Keratinocyte (primary cell): ENCODE measurements at regions not wholly inside any gene's neighbourhood (a gene's known extent, or its start where the extent isn't known, plus 50 kb on each side); places are given as distances from the start of the nearest gene placed in this dataset.

Experiments used
- DNase-seq: peaks from one replicate; pipeline ENCODE4 v3.0.0-alpha.2; 2011; ENCODE audit warnings: low read depth, missing footprints, low spot score
- FAIRE-seq: peaks from 2 replicates; lab custom pipeline; 2011; peaks lifted over from hg19 to GRCh38; lab: Jason Lieb, UNC
- H2AFZ ChIP-seq: 2 replicates; pipeline ENCODE4 v1.6.0; 2012; ENCODE audit warnings: low read length, control low read depth, inconsistent platforms; ENCODE audit not compliant: control insufficient read depth
- H3K27ac ChIP-seq: 2 replicates; pipeline ENCODE4 v1.5.1; 2011; ENCODE audit warnings: low read length; ENCODE audit not compliant: control insufficient read depth, insufficient read depth
- H3K27me3 ChIP-seq: 3 replicates; pipeline ENCODE4 v1.6.0; 2011; ENCODE audit warnings: low read length; ENCODE audit not compliant: control insufficient read depth, insufficient read depth; ENCODE audit errors: extremely low read depth
- H3K36me3 ChIP-seq, 2 experiments: 2 replicates in 1 of 2; 3 replicates in 1 of 2; pipeline ENCODE4 v1.5.1; 2011; ENCODE audit warnings: low read length in 2 of 2, mild to moderate bottlenecking in 1 of 2; ENCODE audit not compliant: control insufficient read depth in 2 of 2, insufficient read depth in 2 of 2; ENCODE audit errors: extremely low read depth in 1 of 2
- H3K4me1 ChIP-seq: 3 replicates; pipeline ENCODE4 v1.5.1; 2011; ENCODE audit warnings: low read length; ENCODE audit not compliant: control insufficient read depth, insufficient read depth; ENCODE audit errors: extremely low read depth
- H3K4me2 ChIP-seq: 3 replicates; pipeline ENCODE4 v1.6.0; 2011; ENCODE audit warnings: low read depth, low read length; ENCODE audit not compliant: control insufficient read depth, insufficient read depth; ENCODE audit errors: extremely low read depth
- H3K4me3 ChIP-seq, 3 experiments: fragments of 200-600 bp in 1 of 3; sonication (generic) in 1 of 3; 2 replicates in 2 of 3; 3 replicates in 1 of 3; pipeline ENCODE4 v1.5.1; 2011 to 2016; ENCODE audit warnings: low read length in 3 of 3, mild to moderate bottlenecking in 3 of 3, control low read depth in 2 of 3, inconsistent platforms in 1 of 3, low read depth in 1 of 3, mixed read lengths in 1 of 3, mixed run types in 1 of 3, moderate library complexity in 1 of 3; ENCODE audit not compliant: control insufficient read depth in 2 of 3, insufficient read depth in 2 of 3; ENCODE audit errors: extremely low read depth in 1 of 3
- H3K79me2 ChIP-seq: 2 replicates; pipeline ENCODE4 v1.6.0; 2012; ENCODE audit warnings: low read length; ENCODE audit not compliant: control insufficient read depth, insufficient read depth
- H3K9ac ChIP-seq: 3 replicates; pipeline ENCODE4 v1.6.0; 2011; ENCODE audit warnings: low read length; ENCODE audit not compliant: control insufficient read depth, insufficient read depth; ENCODE audit errors: extremely low read depth
- H3K9me1 ChIP-seq: 3 replicates; pipeline ENCODE4 v1.6.0; 2011; ENCODE audit warnings: low read length; ENCODE audit not compliant: control insufficient read depth, insufficient read depth; ENCODE audit errors: extremely low read depth
- H3K9me3 ChIP-seq: 2 replicates; pipeline ENCODE4 v1.5.1; 2012; ENCODE audit warnings: low read depth, low read length; ENCODE audit not compliant: control insufficient read depth
- H4K20me1 ChIP-seq: 3 replicates; pipeline ENCODE4 v1.6.0; 2011; ENCODE audit warnings: low read length; ENCODE audit not compliant: control insufficient read depth, insufficient read depth; ENCODE audit errors: extremely low read depth
- EZH2 ChIP-seq: IDR thresholded peaks from one replicate; pipeline ENCODE4 v1.6.1; 2012; ENCODE audit warnings: inconsistent platforms, mild to moderate bottlenecking, low read length, moderate library complexity
- dilution Hi-C: fragments of 300-500 bp; cut with MboI; formaldehyde crosslinking; loops from one replicate; pipeline ENCODE4 v1.7.0; 2020; ENCODE audit warnings: low sequenced_read_pairs; ENCODE audit not compliant: extremely low pct_ligation_motif_present
- TF ChIP-seq, protein P1 (sequence below), 3 experiments: IDR thresholded peaks in 1 of 3; conservative IDR thresholded peaks in 1 of 3; optimal IDR thresholded peaks in 1 of 3; 2 replicates in 2 of 3; 3 replicates in 1 of 3; pipeline versions ENCODE3 to v1.5.1; 2011; ENCODE audit warnings: low read length in 3 of 3, mild to moderate bottlenecking in 3 of 3, moderate library complexity in 2 of 3, control low read depth in 1 of 3, inconsistent platforms in 1 of 3; ENCODE audit not compliant: insufficient read depth in 2 of 3; ENCODE audit errors: extremely low read depth in 1 of 3

GRCh38 chr7:31411416-31411815 lies 70.9 kb upstream of the NEUROD6 start:
- no peak for FAIRE-seq

GRCh38 chr7:31413766-31414165 lies 73.2 kb upstream of the NEUROD6 start:
- H3K9me3 ChIP-seq, result no peaks in the 10 kb centered on the region
- FAIRE-seq (no peak), DNase-seq (no peak)
- peaks cover 12% of the 10 kb centered on the region for H3K4me1 ChIP-seq
- H3K36me3 ChIP-seq, result no peaks in the 10 kb centered on the region
- H2AFZ ChIP-seq, result no peak overlapping the region
- H3K4me2 ChIP-seq, result no peak overlapping the region
- no peak overlapping the region for H3K4me3 ChIP-seq
- dilution Hi-C loops, result no loop called here
- no peaks in the 10 kb centered on the region for H3K9me1 ChIP-seq
- no peak overlapping the region for H3K9ac ChIP-seq
- no peaks in the 10 kb centered on the region for H4K20me1 ChIP-seq
- no peak overlapping the region for H3K27ac ChIP-seq
- no peaks in the 10 kb centered on the region for H3K79me2 ChIP-seq
- TF ChIP-seq EZH2, result no peak
- TF ChIP-seq, protein P1, sequence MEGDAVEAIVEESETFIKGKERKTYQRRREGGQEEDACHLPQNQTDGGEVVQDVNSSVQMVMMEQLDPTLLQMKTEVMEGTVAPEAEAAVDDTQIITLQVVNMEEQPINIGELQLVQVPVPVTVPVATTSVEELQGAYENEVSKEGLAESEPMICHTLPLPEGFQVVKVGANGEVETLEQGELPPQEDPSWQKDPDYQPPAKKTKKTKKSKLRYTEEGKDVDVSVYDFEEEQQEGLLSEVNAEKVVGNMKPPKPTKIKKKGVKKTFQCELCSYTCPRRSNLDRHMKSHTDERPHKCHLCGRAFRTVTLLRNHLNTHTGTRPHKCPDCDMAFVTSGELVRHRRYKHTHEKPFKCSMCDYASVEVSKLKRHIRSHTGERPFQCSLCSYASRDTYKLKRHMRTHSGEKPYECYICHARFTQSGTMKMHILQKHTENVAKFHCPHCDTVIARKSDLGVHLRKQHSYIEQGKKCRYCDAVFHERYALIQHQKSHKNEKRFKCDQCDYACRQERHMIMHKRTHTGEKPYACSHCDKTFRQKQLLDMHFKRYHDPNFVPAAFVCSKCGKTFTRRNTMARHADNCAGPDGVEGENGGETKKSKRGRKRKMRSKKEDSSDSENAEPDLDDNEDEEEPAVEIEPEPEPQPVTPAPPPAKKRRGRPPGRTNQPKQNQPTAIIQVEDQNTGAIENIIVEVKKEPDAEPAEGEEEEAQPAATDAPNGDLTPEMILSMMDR (optimal IDR thresholded peaks at IDR 0.05 in 1 of 3, IDR thresholded peaks at IDR 0.05 in 1 of 3, conservative IDR thresholded peaks at IDR 0.05 in 1 of 3; ENCODE audit: extremely low read depth in 1 of 3, insufficient read depth in 2 of 3, low read length in 3 of 3), result no peak
- H3K27me3 ChIP-seq, result no peaks in the 10 kb centered on the region

More at GRCh38 chr7:31411416-31411815, 70.9 kb upstream of the NEUROD6 start:
- no peak overlapping the region for H3K9ac ChIP-seq
- TF ChIP-seq EZH2, result no peak
- TF ChIP-seq, protein P1 (optimal IDR thresholded peaks at IDR 0.05 in 1 of 3, IDR thresholded peaks at IDR 0.05 in 1 of 3, conservative IDR thresholded peaks at IDR 0.05 in 1 of 3; ENCODE audit: extremely low read depth in 1 of 3, insufficient read depth in 2 of 3, low read length in 3 of 3), result no peak
- H3K36me3 ChIP-seq, result no peaks in the 10 kb centered on the region
- peaks cover 22% of the 10 kb centered on the region for H3K4me1 ChIP-seq
- no peak overlapping the region for H3K27ac ChIP-seq
- no peak overlapping the region for H3K4me2 ChIP-seq
- H3K9me1 ChIP-seq, result no peaks in the 10 kb centered on the region
- H3K27me3 ChIP-seq, result no peaks in the 10 kb centered on the region
- no peaks in the 10 kb centered on the region for H3K79me2 ChIP-seq
- no peak for DNase-seq
- no peaks in the 10 kb centered on the region for H3K9me3 ChIP-seq
- no peak overlapping the region for H3K4me3 ChIP-seq
- dilution Hi-C loops, result no loop called here
- no peak overlapping the region for H2AFZ ChIP-seq
- no peaks in the 10 kb centered on the region for H4K20me1 ChIP-seq
